ENCODE measurements at regions not wholly inside any gene's neighbourhood (a gene's known extent, or its start where the extent isn't known, plus 50 kb on each side); places are given as distances from the start of the nearest gene placed in this dataset.

- H3K36me3 Mint-ChIP-seq (ENCODE audit: insufficient read depth, unreplicated experiment): no peaks in the 10 kb centered on the region
- DNase-seq (ENCODE audit: unreplicated experiment): no peak
- TF ChIP-seq CTCF (IDR thresholded peaks at IDR 0.05; ENCODE audit: unreplicated experiment): no peak
- BruUV-seq (replicated peaks): no TSS peak
- no peaks in the 10 kb centered on the region for H3K4me1 Mint-ChIP-seq (ENCODE audit: insufficient read depth, unreplicated experiment)
- intact Hi-C loops (cut with micrococcal nuclease): no loop called here
- ChIA-PET CTCF (no interaction called here), POLR2A (no interaction called here)
- H3K27ac Mint-ChIP-seq (ENCODE audit: low read depth, unreplicated experiment): no peak overlapping the region
- no peak overlapping the region for H3K4me3 Mint-ChIP-seq (ENCODE audit: unreplicated experiment)
- H3K27me3 Mint-ChIP-seq (ENCODE audit: insufficient read depth, unreplicated experiment): no peaks in the 10 kb centered on the region
- H3K9me3 Mint-ChIP-seq (ENCODE audit: unreplicated experiment): no peaks in the 10 kb centered on the region
Observed at GRCh38 chr13:53885997-53886396, 857.4 kb downstream of the OLFM4 start.

- no peak for TF ChIP-seq CTCF (IDR thresholded peaks at IDR 0.05; ENCODE audit: unreplicated experiment)
- no peaks in the 10 kb centered on the region for H3K27me3 Mint-ChIP-seq (ENCODE audit: insufficient read depth, unreplicated experiment)
- POLR2A ChIA-PET: no interaction called here
- H3K27ac Mint-ChIP-seq (ENCODE audit: low read depth, unreplicated experiment): no peak overlapping the region
- no TSS peak for BruUV-seq (replicated peaks)
- no peaks in the 10 kb centered on the region for H3K9me3 Mint-ChIP-seq (ENCODE audit: unreplicated experiment)
- no peak for DNase-seq (ENCODE audit: unreplicated experiment)
- intact Hi-C loops (cut with micrococcal nuclease): no loop called here
- CTCF ChIA-PET: no interaction called here
- H3K4me1 Mint-ChIP-seq (ENCODE audit: insufficient read depth, unreplicated experiment): no peaks in the 10 kb centered on the region
- H3K36me3 Mint-ChIP-seq (ENCODE audit: insufficient read depth, unreplicated experiment): no peaks in the 10 kb centered on the region
- no peak overlapping the region for H3K4me3 Mint-ChIP-seq (ENCODE audit: unreplicated experiment)
Observed at GRCh38 chr13:53890696-53891095, 862.1 kb downstream of the OLFM4 start.

DNA sequence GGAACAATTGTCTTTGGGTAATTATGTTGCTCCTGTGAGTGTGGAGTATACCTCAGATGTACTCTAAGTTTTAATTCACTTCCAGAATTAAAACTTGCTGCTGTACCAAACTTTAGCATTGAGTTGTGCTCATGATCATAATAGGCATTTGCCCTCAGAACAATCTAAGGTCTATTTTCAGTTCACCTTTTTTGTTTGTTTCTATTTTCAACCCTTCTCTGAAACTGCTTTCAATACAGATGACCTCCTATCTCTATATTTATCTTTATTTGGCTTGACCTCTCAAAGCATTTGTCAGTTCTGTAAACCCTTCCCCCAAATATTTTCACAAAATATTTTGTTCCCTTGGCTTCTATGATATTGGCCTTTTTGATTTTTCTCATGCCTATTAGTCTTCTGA, 873.0 kb downstream of the OLFM4 start:
- no peak for DNase-seq (ENCODE audit: unreplicated experiment)
- no peak for TF ChIP-seq CTCF (IDR thresholded peaks at IDR 0.05; ENCODE audit: unreplicated experiment)
- Mint-ChIP-seq H3K27ac (ENCODE audit: low read depth, unreplicated experiment) (no peak overlapping the region), H3K4me3 (ENCODE audit: unreplicated experiment) (no peak overlapping the region), H3K27me3 (ENCODE audit: insufficient read depth, unreplicated experiment) (no peaks in the 10 kb centered on the region), H3K36me3 (ENCODE audit: insufficient read depth, unreplicated experiment) (no peaks in the 10 kb centered on the region), H3K9me3 (ENCODE audit: unreplicated experiment) (peaks cover 7% of the 10 kb centered on the region), H3K4me1 (ENCODE audit: insufficient read depth, unreplicated experiment) (no peaks in the 10 kb centered on the region)
- intact Hi-C loops (cut with micrococcal nuclease): no loop called here
- no TSS peak for BruUV-seq (replicated peaks)
- POLR2A ChIA-PET: no interaction called here
- CTCF ChIA-PET: no interaction called here

DNA sequence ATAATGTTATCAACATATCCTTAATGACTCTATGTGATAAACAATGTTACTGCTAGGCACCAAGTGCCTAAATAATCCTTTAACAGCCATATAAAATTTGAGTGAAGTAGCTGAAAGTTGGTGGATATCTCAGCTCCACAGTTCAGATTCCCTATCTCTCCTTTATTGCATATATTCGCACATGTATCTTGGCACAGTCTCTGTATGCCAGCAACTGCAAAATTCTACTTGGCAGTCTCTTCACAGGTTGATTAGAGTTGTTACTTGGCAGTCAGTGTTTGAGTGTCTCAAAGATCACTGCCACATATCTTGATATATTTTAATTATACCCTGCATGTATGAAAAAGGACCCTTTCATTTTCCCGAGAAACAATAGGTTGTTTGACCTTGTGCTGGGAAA, 879.3 kb downstream of the OLFM4 start:
- Mint-ChIP-seq H3K36me3 (ENCODE audit: insufficient read depth, unreplicated experiment) (no peaks in the 10 kb centered on the region), H3K9me3 (ENCODE audit: unreplicated experiment) (peaks cover 1% of the 10 kb centered on the region), H3K27ac (ENCODE audit: low read depth, unreplicated experiment) (no peak overlapping the region), H3K4me1 (ENCODE audit: insufficient read depth, unreplicated experiment) (no peaks in the 10 kb centered on the region), H3K27me3 (ENCODE audit: insufficient read depth, unreplicated experiment) (no peaks in the 10 kb centered on the region), H3K4me3 (ENCODE audit: unreplicated experiment) (no peak overlapping the region)
- no peak for DNase-seq (ENCODE audit: unreplicated experiment)
- no peak for TF ChIP-seq CTCF (IDR thresholded peaks at IDR 0.05; ENCODE audit: unreplicated experiment)
- ChIA-PET CTCF (no interaction called here), POLR2A (interaction anchor here (0.6 kb wide), 1 partner anchor 18 kb away, joined by 3 read pairs; no protein-coding TSS in a partner anchor)
- intact Hi-C loops (cut with micrococcal nuclease): no loop called here
- no TSS peak for BruUV-seq (replicated peaks)

Data from MCF 10A (cell line).